ENCODE measurements at regions not wholly inside any gene's neighbourhood (a gene's known extent, or its start where the extent isn't known, plus 50 kb on each side); places are given as distances from the start of the nearest gene placed in this dataset.

GRCh38 chr2:182587831-182588230 lies 128.2 kb upstream of the DNAJC10 start:
- TF ChIP-seq CEBPB (IDR thresholded peaks at IDR 0.05) (no peak), TCF12 (IDR thresholded peaks at IDR 0.05; ENCODE audit: low read depth) (no peak), FOXM1 (IDR thresholded peaks at IDR 0.05; ENCODE audit: borderline replicate concordance, low read depth) (no peak), TEAD4 (IDR thresholded peaks at IDR 0.05) (no peak), CREB1 (IDR thresholded peaks at IDR 0.05; ENCODE audit: low read depth) (no peak)

GRCh38 chr2:182589121-182589520 lies 126.9 kb upstream of the DNAJC10 start:
- no peak for TF ChIP-seq CREB1 (IDR thresholded peaks at IDR 0.05; ENCODE audit: low read depth)

- TF ChIP-seq RAD21 (IDR thresholded peaks at IDR 0.05; ENCODE audit: low read depth) (no peak), ZBTB7A (IDR thresholded peaks at IDR 0.05; ENCODE audit: low read depth) (no peak), CEBPB (IDR thresholded peaks at IDR 0.05) (no peak), MAX (IDR thresholded peaks at IDR 0.05) (no peak), YY1 (IDR thresholded peaks at IDR 0.05; ENCODE audit: low read depth) (no peak), TEAD4 (IDR thresholded peaks at IDR 0.05) (no peak), EGR1 (IDR thresholded peaks at IDR 0.05) (no peak), TCF12 (IDR thresholded peaks at IDR 0.05; ENCODE audit: low read depth) (no peak)
Measured at GRCh38 chr2:182591774-182592173, 124.3 kb upstream of the DNAJC10 start.

GRCh38 chr2:182592691-182593393 lies 123.2 kb upstream of the DNAJC10 start:
- no peak for TF ChIP-seq YY1 (IDR thresholded peaks at IDR 0.05; ENCODE audit: low read depth)
- TF ChIP-seq TCF12 (IDR thresholded peaks at IDR 0.05; ENCODE audit: low read depth) = no peak
- no peak for TF ChIP-seq ZBTB7A (IDR thresholded peaks at IDR 0.05; ENCODE audit: low read depth)
- no peak for TF ChIP-seq EP300 (IDR thresholded peaks at IDR 0.05; ENCODE audit: borderline replicate concordance)
- no peak for TF ChIP-seq EGR1 (IDR thresholded peaks at IDR 0.05)
- no peak for TF ChIP-seq CREB1 (IDR thresholded peaks at IDR 0.05; ENCODE audit: low read depth)
- no peak for TF ChIP-seq TEAD4 (IDR thresholded peaks at IDR 0.05)
- TF ChIP-seq FOXM1 (IDR thresholded peaks at IDR 0.05; ENCODE audit: borderline replicate concordance, low read depth) = no peak
- TF ChIP-seq, protein P1, sequence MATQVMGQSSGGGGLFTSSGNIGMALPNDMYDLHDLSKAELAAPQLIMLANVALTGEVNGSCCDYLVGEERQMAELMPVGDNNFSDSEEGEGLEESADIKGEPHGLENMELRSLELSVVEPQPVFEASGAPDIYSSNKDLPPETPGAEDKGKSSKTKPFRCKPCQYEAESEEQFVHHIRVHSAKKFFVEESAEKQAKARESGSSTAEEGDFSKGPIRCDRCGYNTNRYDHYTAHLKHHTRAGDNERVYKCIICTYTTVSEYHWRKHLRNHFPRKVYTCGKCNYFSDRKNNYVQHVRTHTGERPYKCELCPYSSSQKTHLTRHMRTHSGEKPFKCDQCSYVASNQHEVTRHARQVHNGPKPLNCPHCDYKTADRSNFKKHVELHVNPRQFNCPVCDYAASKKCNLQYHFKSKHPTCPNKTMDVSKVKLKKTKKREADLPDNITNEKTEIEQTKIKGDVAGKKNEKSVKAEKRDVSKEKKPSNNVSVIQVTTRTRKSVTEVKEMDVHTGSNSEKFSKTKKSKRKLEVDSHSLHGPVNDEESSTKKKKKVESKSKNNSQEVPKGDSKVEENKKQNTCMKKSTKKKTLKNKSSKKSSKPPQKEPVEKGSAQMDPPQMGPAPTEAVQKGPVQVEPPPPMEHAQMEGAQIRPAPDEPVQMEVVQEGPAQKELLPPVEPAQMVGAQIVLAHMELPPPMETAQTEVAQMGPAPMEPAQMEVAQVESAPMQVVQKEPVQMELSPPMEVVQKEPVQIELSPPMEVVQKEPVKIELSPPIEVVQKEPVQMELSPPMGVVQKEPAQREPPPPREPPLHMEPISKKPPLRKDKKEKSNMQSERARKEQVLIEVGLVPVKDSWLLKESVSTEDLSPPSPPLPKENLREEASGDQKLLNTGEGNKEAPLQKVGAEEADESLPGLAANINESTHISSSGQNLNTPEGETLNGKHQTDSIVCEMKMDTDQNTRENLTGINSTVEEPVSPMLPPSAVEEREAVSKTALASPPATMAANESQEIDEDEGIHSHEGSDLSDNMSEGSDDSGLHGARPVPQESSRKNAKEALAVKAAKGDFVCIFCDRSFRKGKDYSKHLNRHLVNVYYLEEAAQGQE (IDR thresholded peaks at IDR 0.05; ENCODE audit: low read depth) = no peak
- TF ChIP-seq RAD21 (IDR thresholded peaks at IDR 0.05; ENCODE audit: low read depth) = no peak
- TF ChIP-seq MAX (IDR thresholded peaks at IDR 0.05) = no peak
- no peak for TF ChIP-seq NFIC (IDR thresholded peaks at IDR 0.05)
- TF ChIP-seq USF1 (IDR thresholded peaks at IDR 0.05) = no peak
- no peak for TF ChIP-seq CEBPB (IDR thresholded peaks at IDR 0.05)
- no peak for TF ChIP-seq TAF1 (IDR thresholded peaks at IDR 0.05; ENCODE audit: low read depth)

GRCh38 chr2:182593394-182593975 lies 122.6 kb upstream of the DNAJC10 start:
- no peak for TF ChIP-seq FOXM1 (IDR thresholded peaks at IDR 0.05; ENCODE audit: borderline replicate concordance, low read depth)
- TF ChIP-seq EGR1 (IDR thresholded peaks at IDR 0.05) = no peak
- TF ChIP-seq TEAD4 (IDR thresholded peaks at IDR 0.05) = no peak
- TF ChIP-seq NFIC (IDR thresholded peaks at IDR 0.05) = no peak
- no peak for TF ChIP-seq USF1 (IDR thresholded peaks at IDR 0.05)
- no peak for TF ChIP-seq RAD21 (IDR thresholded peaks at IDR 0.05; ENCODE audit: low read depth)
- no peak for TF ChIP-seq EP300 (IDR thresholded peaks at IDR 0.05; ENCODE audit: borderline replicate concordance)

DNA sequence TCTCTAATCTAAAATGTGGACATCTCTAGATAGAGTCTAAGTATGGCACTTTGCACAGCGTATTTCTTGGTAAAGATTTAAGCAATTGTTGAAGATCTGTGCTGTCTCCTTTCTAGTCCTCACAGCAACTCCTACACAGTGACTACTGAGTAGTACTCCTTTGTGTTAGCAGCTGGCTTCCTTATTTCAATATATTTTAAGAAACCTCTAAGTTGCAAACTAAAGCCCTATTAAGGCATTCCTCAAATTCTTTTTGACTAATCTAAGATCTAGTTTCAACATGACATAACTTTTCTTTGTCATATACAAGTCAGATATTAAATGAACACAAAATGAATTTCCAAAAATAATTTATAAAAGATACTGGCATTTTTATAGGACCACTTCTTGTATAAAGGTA lies 121.8 kb upstream of the DNAJC10 start:
- TF ChIP-seq ZBTB7A (IDR thresholded peaks at IDR 0.05; ENCODE audit: low read depth) = no peak
- TF ChIP-seq, protein P1 (IDR thresholded peaks at IDR 0.05; ENCODE audit: low read depth) = no peak
- no peak for TF ChIP-seq FOXM1 (IDR thresholded peaks at IDR 0.05; ENCODE audit: borderline replicate concordance, low read depth)
- TF ChIP-seq EP300 (IDR thresholded peaks at IDR 0.05; ENCODE audit: borderline replicate concordance) = no peak
- no peak for TF ChIP-seq MAX (IDR thresholded peaks at IDR 0.05)
- TF ChIP-seq RAD21 (IDR thresholded peaks at IDR 0.05; ENCODE audit: low read depth) = no peak
- TF ChIP-seq CREB1 (IDR thresholded peaks at IDR 0.05; ENCODE audit: low read depth) = no peak
- TF ChIP-seq TCF12 (IDR thresholded peaks at IDR 0.05; ENCODE audit: low read depth) = no peak
- no peak for TF ChIP-seq YY1 (IDR thresholded peaks at IDR 0.05; ENCODE audit: low read depth)
- TF ChIP-seq CEBPB (IDR thresholded peaks at IDR 0.05) = no peak
- no peak for TF ChIP-seq TEAD4 (IDR thresholded peaks at IDR 0.05)
- TF ChIP-seq EGR1 (IDR thresholded peaks at IDR 0.05) = no peak
- TF ChIP-seq USF1 (IDR thresholded peaks at IDR 0.05) = no peak
- no peak for TF ChIP-seq NFIC (IDR thresholded peaks at IDR 0.05)
- no peak for TF ChIP-seq TAF1 (IDR thresholded peaks at IDR 0.05; ENCODE audit: low read depth)

Data from Ishikawa (cell line).